ENCODE measurements at regions not wholly inside any gene's neighbourhood (a gene's known extent, or its start where the extent isn't known, plus 50 kb on each side); places are given as distances from the start of the nearest gene placed in this dataset.

- ChIA-PET POLR2A (no interaction called here), CTCF (interaction anchor here (0.6 to 1.3 kb wide), 2 partner anchors 39 to 50 kb away, joined by 3 to 4 read pairs; no protein-coding TSS in a partner anchor)
- DNase-seq (ENCODE audit: low spot score) (no peak), ATAC-seq (no peak)
- no peaks in the 10 kb centered on the region for H3K9me3 Mint-ChIP-seq
- H3K27ac Mint-ChIP-seq = no peak overlapping the region
- no peak overlapping the region for H3K4me3 Mint-ChIP-seq
- peaks cover 21% of the 10 kb centered on the region for H3K4me1 Mint-ChIP-seq
- H3K36me3 Mint-ChIP-seq = no peaks in the 10 kb centered on the region
- TF ChIP-seq ZMAT4 (CRISPR knock-in tag; IDR thresholded peaks at IDR 0.05) (no peak), RELA (CRISPR knock-in tag; IDR thresholded peaks at IDR 0.05; ENCODE audit: borderline replicate concordance) (no peak), ERG (CRISPR knock-in tag; IDR thresholded peaks at IDR 0.05) (no peak), ZNF423 (CRISPR knock-in tag; IDR thresholded peaks at IDR 0.05) (no peak), FOXJ3 (CRISPR knock-in tag; IDR thresholded peaks at IDR 0.05; ENCODE audit: borderline replicate concordance) (no peak), ARID4B (CRISPR knock-in tag; IDR thresholded peaks at IDR 0.05; ENCODE audit: borderline replicate concordance) (no peak), GABPB1 (CRISPR knock-in tag; IDR thresholded peaks at IDR 0.05) (no peak), ATF2 (CRISPR knock-in tag; IDR thresholded peaks at IDR 0.05; ENCODE audit: borderline replicate concordance, low read depth) (no peak), NFATC4 (CRISPR knock-in tag; IDR thresholded peaks at IDR 0.05) (no peak), SMAD4 (CRISPR knock-in tag; IDR thresholded peaks at IDR 0.05) (no peak), ATF3 (CRISPR knock-in tag; conservative IDR thresholded peaks at IDR 0.05) (no peak), ZNF232 (CRISPR knock-in tag; IDR thresholded peaks at IDR 0.05) (no peak), AFF4 (CRISPR knock-in tag; IDR thresholded peaks at IDR 0.05; ENCODE audit: borderline replicate concordance) (no peak), TEAD1 (CRISPR knock-in tag; IDR thresholded peaks at IDR 0.05) (no peak)
- H3K27me3 Mint-ChIP-seq (ENCODE audit: low read depth) = peaks cover 9% of the 10 kb centered on the region; the same call in 1 of the 2 replicates
Observed at GRCh38 chr1:38779491-38779890, 80.1 kb downstream of the RRAGC start.

Measured in WTC11 (cell line).